Heart right ventricle (tissue), 16 donors: ENCODE measurements at regions not wholly inside any gene's neighbourhood (a gene's known extent, or its start where the extent isn't known, plus 50 kb on each side); places are given as distances from the start of the nearest gene placed in this dataset.

ENCODE experiments used
- ATAC-seq, 8 donors: fragments of 200-7000 bp; cut with Tn5 transposase; one replicate each; pipeline ENCODE4 v1.9.1; 2020; ENCODE audit warnings: mild to moderate bottlenecking in 8 of 8, moderate library complexity in 8 of 8, moderate number of reproducible peaks in 1 of 8
- DNase-seq, 2 donors: peaks; one replicate each; pipeline ENCODE4 v3.0.0-alpha.2; 2020
- H3K27ac ChIP-seq, 10 donors: fragments of 200-600 bp; sonication (generic) in 2 of 10; one replicate each; pipeline versions ENCODE4 v1.5.0 to v1.8.0; 2020 to 2022; ENCODE audit warnings: mild to moderate bottlenecking in 3 of 10
- H3K27me3 ChIP-seq, 7 donors: fragments of 200-600 bp; one replicate each; pipeline ENCODE4 v1.8.0; 2021 to 2022; ENCODE audit warnings: mild to moderate bottlenecking in 2 of 7
- H3K36me3 ChIP-seq, 9 donors: fragments of 200-600 bp; sonication (generic) in 1 of 9; one replicate each; pipeline versions ENCODE4 v1.5.0 to v1.8.0; 2020 to 2022; ENCODE audit warnings: mild to moderate bottlenecking in 2 of 9
- H3K4me1 ChIP-seq, 9 donors: fragments of 200-600 bp; sonication (generic) in 1 of 9; one replicate each; pipeline versions ENCODE4 v1.5.0 to v1.8.0; 2020 to 2022; ENCODE audit warnings: mild to moderate bottlenecking in 4 of 9
- H3K4me3 ChIP-seq, 10 donors: fragments of 200-600 bp; sonication (generic) in 2 of 10; one replicate each; pipeline versions ENCODE4 v1.5.0 to v1.8.0; 2020 to 2022; ENCODE audit warnings: mild to moderate bottlenecking in 7 of 10, moderate library complexity in 2 of 10
- H3K9me3 ChIP-seq, 11 donors: fragments of 200-600 bp in 10 of 11; sonication (generic) in 2 of 11; one replicate each; pipeline versions ENCODE4 v1.5.0 to v1.8.0; 2013 to 2022; ENCODE audit warnings: mild to moderate bottlenecking in 2 of 11, control low read depth in 1 of 11, moderate library complexity in 1 of 11
- WGBS, 2 donors: extraction: QIAGEN DNeasy Blood & Tissue Kit; methylation state at CpG; one replicate each; pipeline ENCODE4 v1.1.7; 2013; ENCODE audit warnings: inconsistent platforms in 1 of 2; 5-methylcytosine and 5-hydroxymethylcytosine counted together
- intact Hi-C, 10 donors: fragments of 100-400 bp; cut with DNase I; formaldehyde crosslinking; loops; one replicate each; pipeline versions ENCODE4 v1.11.1 to v1.14.2; 2022
- TF ChIP-seq, protein P1 (sequence below), 9 donors: fragments of 200-600 bp; sonication (generic) in 2 of 9; IDR thresholded peaks; one replicate each; pipeline versions ENCODE4 v1.5.0 to v1.8.0; 2021 to 2022; ENCODE audit warnings: antibody characterized with exemption in 9 of 9, mild to moderate bottlenecking in 5 of 9, moderate library complexity in 1 of 9
- donor health status: Arrhythmogenic right ventricular cardiomyopathy.
- donor health status: ischemic (EF 13 %, LVEDD 7.1; RV severe dilation, severe dysfunction).
- donor health status: healthy with polysubstance abuse.
- donor health status: DM: no; HTN: yes; CAD: no.
- donor health status: DM: no; HTN: no; CAD: no.
- donor health status: ischemic (EF 25% LVEDD 6.9; RV normal size, moderate dysfunction).
- donor health status: ischemic (EF 25% LVEDD 5.7; RV mildly dilated, moderate dysfunction).
- donor health status: healthy.
- donor health status: DM: yes; HTN: yes; CAD: no.
- donor health status: Ischemic cardiomyopathy.
- donor health status: ischemic (EF 35%, LVEDD 5.7; RV mildly dilated, moderate dysfunction).
- donor health status: nonischemic (EF 11% LVEDD 7.7; RV severe dilation, severe dysfunction).
- donor health status: DM: yes; HTN: yes; CAD: no.
- donor health status: PGD.
- donor health status: ischemic (EF 29% LVEDD 5.4; RV normal size, mild dysfunction).
- donor health status: nonischemic (EF 23%, LVEDD 6.1; RV moderate dilation, normal function).

DNA sequence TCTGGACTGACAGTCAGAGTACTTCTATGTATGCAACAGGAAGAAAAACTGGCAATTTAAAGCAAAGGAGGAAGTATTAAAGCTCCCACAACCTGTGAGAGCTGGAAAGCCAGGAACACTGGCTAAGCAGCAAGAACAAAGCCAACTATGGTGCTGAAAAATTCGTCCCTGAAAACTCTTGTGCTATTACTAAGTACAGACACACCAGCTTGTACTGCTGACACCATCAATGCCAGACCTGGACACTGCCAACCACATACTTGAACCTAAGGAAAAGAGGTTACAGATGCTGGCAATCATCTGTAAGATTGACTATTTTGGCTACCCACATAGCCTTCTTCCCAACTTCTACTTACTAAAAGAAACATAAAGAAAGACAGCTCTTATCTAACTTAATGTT is 1110.6 kb downstream of the SORCS3 start:
- DNase-seq (no peak), ATAC-seq (peak in 1 of 8 donors; percentile 71)
- Histone ChIP-seq H3K27me3 (no peaks in the 10 kb centered on the region), H3K4me1 (peaks cover 0 to 8% (median 0%) of the 10 kb centered on the region in 9 donors), H3K27ac (no peak overlapping the region), H3K4me3 (no peak overlapping the region), H3K9me3 (no peaks in the 10 kb centered on the region), H3K36me3 (no peaks in the 10 kb centered on the region)
- TF ChIP-seq, protein P1, sequence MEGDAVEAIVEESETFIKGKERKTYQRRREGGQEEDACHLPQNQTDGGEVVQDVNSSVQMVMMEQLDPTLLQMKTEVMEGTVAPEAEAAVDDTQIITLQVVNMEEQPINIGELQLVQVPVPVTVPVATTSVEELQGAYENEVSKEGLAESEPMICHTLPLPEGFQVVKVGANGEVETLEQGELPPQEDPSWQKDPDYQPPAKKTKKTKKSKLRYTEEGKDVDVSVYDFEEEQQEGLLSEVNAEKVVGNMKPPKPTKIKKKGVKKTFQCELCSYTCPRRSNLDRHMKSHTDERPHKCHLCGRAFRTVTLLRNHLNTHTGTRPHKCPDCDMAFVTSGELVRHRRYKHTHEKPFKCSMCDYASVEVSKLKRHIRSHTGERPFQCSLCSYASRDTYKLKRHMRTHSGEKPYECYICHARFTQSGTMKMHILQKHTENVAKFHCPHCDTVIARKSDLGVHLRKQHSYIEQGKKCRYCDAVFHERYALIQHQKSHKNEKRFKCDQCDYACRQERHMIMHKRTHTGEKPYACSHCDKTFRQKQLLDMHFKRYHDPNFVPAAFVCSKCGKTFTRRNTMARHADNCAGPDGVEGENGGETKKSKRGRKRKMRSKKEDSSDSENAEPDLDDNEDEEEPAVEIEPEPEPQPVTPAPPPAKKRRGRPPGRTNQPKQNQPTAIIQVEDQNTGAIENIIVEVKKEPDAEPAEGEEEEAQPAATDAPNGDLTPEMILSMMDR (IDR thresholded peaks at IDR 0.05): no peak
- 15 to 21% methylated on average over 1 of the region's 1 CpG for WGBS, 2 donors
- intact Hi-C loops: no loop called here

DNA sequence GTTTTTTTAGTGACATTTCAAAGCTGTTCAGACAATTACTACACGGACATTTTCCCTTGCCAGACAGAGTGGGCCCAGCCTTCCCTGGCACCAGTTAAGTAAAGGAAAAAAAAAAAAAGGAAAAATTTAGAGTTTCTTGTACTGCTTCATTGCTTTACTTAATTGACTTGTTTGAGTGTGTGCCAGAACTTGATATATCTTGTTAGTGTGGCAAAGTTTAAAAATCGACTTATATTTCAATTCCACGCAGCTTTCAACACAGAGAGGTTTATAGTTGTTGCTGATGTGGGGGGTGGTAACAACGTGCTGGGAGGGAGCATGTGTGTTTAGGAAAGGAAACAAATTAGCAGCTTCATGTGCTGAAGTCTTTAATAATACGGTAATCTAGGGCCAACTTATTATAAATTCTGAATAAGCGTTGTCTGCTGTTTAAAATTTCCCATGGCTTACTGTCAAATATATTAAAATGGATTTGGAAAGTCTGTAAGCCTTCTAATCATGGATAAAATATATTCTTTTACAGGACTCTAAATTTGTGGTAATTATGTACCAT is 1104.6 kb downstream of the SORCS3 start:
- no peak overlapping the region for H3K4me3 ChIP-seq
- no peaks in the 10 kb centered on the region for H3K36me3 ChIP-seq
- TF ChIP-seq, protein P1 (IDR thresholded peaks at IDR 0.05): no peak
- H3K9me3 ChIP-seq: peaks cover 0 to 8% (median 0%) of the 10 kb centered on the region in 11 donors
- DNase-seq: no peak
- intact Hi-C loops: no loop called here
- peaks cover 0 to 9% (median 0%) of the 10 kb centered on the region in 9 donors for H3K4me1 ChIP-seq
- no peaks in the 10 kb centered on the region for H3K27me3 ChIP-seq
- ATAC-seq: no peak
- no peak overlapping the region for H3K27ac ChIP-seq
- WGBS, 2 donors: 73 to 80% methylated on average over 6 of the region's 6 CpGs

DNA sequence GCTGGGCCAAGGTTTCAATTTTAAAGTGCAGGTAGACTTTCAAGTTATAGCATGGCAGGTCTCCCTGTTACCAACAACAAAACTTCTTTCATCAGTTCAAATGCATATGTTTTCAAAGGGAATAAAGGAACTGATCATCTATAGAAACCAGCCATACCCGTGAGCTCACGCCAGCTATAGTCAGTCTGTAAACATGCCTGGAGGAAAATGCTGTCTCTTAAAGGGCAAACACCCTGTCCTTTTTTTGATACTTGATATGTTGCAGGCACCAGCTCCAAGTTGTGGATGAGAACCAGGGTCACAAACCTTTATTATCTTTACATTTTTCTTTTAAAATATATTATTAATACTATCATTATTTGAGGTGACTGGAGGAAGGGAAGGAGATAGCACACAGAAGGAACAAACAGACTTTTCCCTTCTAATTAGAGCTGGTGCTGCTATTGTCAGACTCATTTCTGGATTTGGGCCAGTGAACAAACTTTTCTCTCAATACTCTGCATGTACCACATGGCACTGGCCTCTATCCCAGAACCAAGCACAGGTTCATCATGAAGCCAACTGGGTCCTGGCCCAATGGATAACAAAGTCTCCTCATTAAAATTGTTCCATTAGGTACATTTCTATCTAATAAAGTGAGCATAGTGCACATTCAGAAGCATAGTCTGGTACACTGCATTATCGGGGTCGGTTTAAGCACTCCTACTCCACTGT is 1102.4 kb downstream of the SORCS3 start:
- Histone ChIP-seq H3K27ac (peak overlapping the region; percentile 29 to 83 (median 74)), H3K36me3 (no peaks in the 10 kb centered on the region), H3K27me3 (no peaks in the 10 kb centered on the region), H3K4me1 (peaks cover 0 to 9% (median 0%) of the 10 kb centered on the region in 9 donors), H3K4me3 (no peak overlapping the region), H3K9me3 (peaks cover 0 to 10% (median 0%) of the 10 kb centered on the region in 11 donors)
- TF ChIP-seq, protein P1 (IDR thresholded peaks at IDR 0.05): no peak
- DNase-seq: peak; percentile 13 to 74
- intact Hi-C loops: no loop called here
- peak; percentile 64 to 97 (median 94) for ATAC-seq
- WGBS, 2 donors: 35 to 46% methylated on average over 4 of the region's 4 CpGs

DNA sequence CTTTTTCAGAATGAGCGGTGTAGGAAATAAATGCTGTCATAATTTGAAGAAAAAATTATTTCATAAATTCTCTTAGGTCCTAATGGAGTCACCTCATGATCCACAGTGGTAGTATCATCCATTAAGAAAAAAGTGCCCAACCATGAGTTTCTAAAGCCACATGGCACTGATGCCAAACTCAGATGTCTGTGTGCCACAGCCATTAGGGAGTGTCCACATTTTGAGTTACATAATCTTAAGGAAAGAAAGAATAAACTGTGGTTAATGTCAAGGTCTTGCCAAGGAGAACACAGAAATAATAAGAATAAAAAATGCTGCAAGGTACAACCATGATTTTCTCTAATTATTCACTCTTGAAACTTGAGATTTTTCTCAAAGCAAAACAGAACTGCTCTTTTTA is 1101.8 kb downstream of the SORCS3 start:
- 73 to 85% methylated on average over 1 of the region's 1 CpG for WGBS, 2 donors
- no peaks in the 10 kb centered on the region for H3K36me3 ChIP-seq
- H3K27ac ChIP-seq: peak overlapping the region; percentile 29 to 83 (median 74)
- peaks cover 0 to 9% (median 0%) of the 10 kb centered on the region in 9 donors for H3K4me1 ChIP-seq
- no peak for DNase-seq
- H3K9me3 ChIP-seq: peaks cover 0 to 10% (median 0%) of the 10 kb centered on the region in 11 donors
- TF ChIP-seq, protein P1 (IDR thresholded peaks at IDR 0.05): no peak
- intact Hi-C loops: no loop called here
- ATAC-seq: peak in 1 of 8 donors; percentile 26
- no peak overlapping the region for H3K4me3 ChIP-seq
- H3K27me3 ChIP-seq: no peaks in the 10 kb centered on the region
